SU-DHL-6 (cell line): ENCODE measurements at regions not wholly inside any gene's neighbourhood (a gene's known extent, or its start where the extent isn't known, plus 50 kb on each side); places are given as distances from the start of the nearest gene placed in this dataset.
A peak's percentile ranks its signal among the peaks of the same experiment; 100 is the strongest.

Experiments
- H2AFZ ChIP-seq: fragments of 200-600 bp; sonication (generic); 2 replicates; pipeline ENCODE4 v1.6.1; 2014; ENCODE audit warnings: low read depth, mild to moderate bottlenecking, moderate library complexity, mixed read lengths, antibody characterized with exemption, low read length; ENCODE audit not compliant: severe bottlenecking
- H3F3A ChIP-seq: fragments of 200-600 bp; shearing (Covaris generic); 2 replicates; pipeline ENCODE4 v1.6.0; 2016; ENCODE audit warnings: antibody characterized with exemption, mild to moderate bottlenecking; ENCODE audit not compliant: insufficient read depth
- H3K27ac ChIP-seq: fragments of 200-600 bp; sonication (generic); 2 replicates; pipeline ENCODE4 v1.5.1; 2016; ENCODE audit warnings: low read depth, mild to moderate bottlenecking, low read length, moderate library complexity, mixed read lengths
- H3K27me3 ChIP-seq: fragments of 200-600 bp; sonication (generic), shearing (Covaris generic); 2 replicates; pipeline ENCODE4 v1.6.0; 2014; ENCODE audit warnings: mild to moderate bottlenecking, low read length
- H3K36me3 ChIP-seq: fragments of 200-600 bp; sonication (generic); 2 replicates; pipeline ENCODE4 v1.6.1; 2014; ENCODE audit warnings: mild to moderate bottlenecking, low read length, mixed read lengths
- H3K4me2 ChIP-seq: fragments of 300-600, 200-600 bp; shearing (Covaris generic), sonication (generic); 2 replicates; pipeline ENCODE4 v1.6.0; 2014; ENCODE audit warnings: low read length, low read depth, mild to moderate bottlenecking; ENCODE audit not compliant: poor library complexity, severe bottlenecking
- H3K4me3 ChIP-seq: fragments of 200-600 bp; sonication (generic); 2 replicates; pipeline ENCODE4 v1.5.1; 2014; ENCODE audit warnings: antibody characterized with exemption, low read length, mild to moderate bottlenecking, mixed read lengths; ENCODE audit not compliant: insufficient read depth, poor library complexity, severe bottlenecking
- H3K79me2 ChIP-seq: fragments of 200-600 bp; sonication (generic); 2 replicates; pipeline ENCODE4 v1.6.1; 2014; ENCODE audit warnings: mild to moderate bottlenecking, low read length, moderate library complexity; ENCODE audit not compliant: insufficient read depth
- H3K9ac ChIP-seq: fragments of 200-600 bp; sonication (generic); 2 replicates; pipeline ENCODE4 v1.7.0; 2014; ENCODE audit warnings: mild to moderate bottlenecking, low read length
- H3K9me2 ChIP-seq: fragments of 200-600 bp; sonication (generic); replicated peaks from 2 replicates; pipeline ENCODE4 v1.6.1; 2014; ENCODE audit warnings: low read length; ENCODE audit not compliant: insufficient read depth
- H3K9me3 ChIP-seq: fragments of 200-600 bp; sonication (generic); 2 replicates; pipeline ENCODE4 v1.6.1; 2014; ENCODE audit warnings: low read length, mixed read lengths; ENCODE audit not compliant: insufficient read depth
- H4K20me1 ChIP-seq: fragments of 200-600 bp; sonication (generic); 2 replicates; pipeline ENCODE4 v1.6.1; 2014; ENCODE audit warnings: low read depth, mild to moderate bottlenecking, antibody characterized with exemption, low read length, moderate library complexity, mixed read lengths
- CTCF ChIP-seq: fragments of 200-600 bp; sonication (generic); IDR thresholded peaks from one replicate; pipeline ENCODE4 v1.5.1; 2017; ENCODE audit warnings: antibody characterized with exemption, mild to moderate bottlenecking, low read length, moderate library complexity; ENCODE audit not compliant: insufficient read depth, poor library complexity, severe bottlenecking
- EZH2phosphoT487 ChIP-seq: fragments of 200-600 bp; sonication (generic), shearing (Covaris generic); conservative IDR thresholded peaks from 2 replicates; pipeline ENCODE4 v1.6.1; 2018; ENCODE audit warnings: mild to moderate bottlenecking, antibody characterized with exemption, low read length, moderate library complexity, mixed read lengths

DNA sequence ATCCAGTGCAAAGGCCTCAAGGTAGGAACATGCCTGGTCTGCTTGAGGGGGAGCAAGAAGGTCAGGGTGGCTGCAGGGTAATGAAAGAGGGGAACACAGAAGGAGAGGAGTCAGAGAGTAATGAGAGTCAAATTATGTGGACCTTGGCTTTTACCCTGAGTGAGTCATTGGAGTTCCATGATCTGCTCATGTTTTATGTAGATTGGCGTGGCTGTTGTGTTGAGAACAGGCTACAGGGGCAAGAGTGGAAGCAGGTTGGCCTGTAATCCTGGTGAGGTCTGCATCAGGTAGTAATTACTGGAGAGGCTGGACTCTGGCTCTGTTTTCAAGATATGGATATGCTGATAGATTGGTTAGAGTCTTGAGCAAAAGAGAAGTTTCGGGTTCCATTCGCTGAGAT lies 177.7 kb upstream of the NR3C1 start:
- H3K27ac ChIP-seq = no peak overlapping the region
- no peaks in the 10 kb centered on the region for H4K20me1 ChIP-seq
- no peaks in the 10 kb centered on the region for H3K79me2 ChIP-seq
- H2AFZ ChIP-seq = no peak overlapping the region
- H3K9ac ChIP-seq = no peak overlapping the region
- H3K9me3 ChIP-seq = no peaks in the 10 kb centered on the region
- H3K36me3 ChIP-seq = no peaks in the 10 kb centered on the region
- H3F3A ChIP-seq = peaks cover 12% of the 10 kb centered on the region; the same call in 1 of the 2 replicates
- TF ChIP-seq EZH2phosphoT487 = no peak
- TF ChIP-seq CTCF = no peak
- H3K4me3 ChIP-seq = no peak overlapping the region
- no peaks in the 10 kb centered on the region for H3K9me2 ChIP-seq
- no peak overlapping the region for H3K4me2 ChIP-seq
- H3K27me3 ChIP-seq = no peaks in the 10 kb centered on the region

DNA sequence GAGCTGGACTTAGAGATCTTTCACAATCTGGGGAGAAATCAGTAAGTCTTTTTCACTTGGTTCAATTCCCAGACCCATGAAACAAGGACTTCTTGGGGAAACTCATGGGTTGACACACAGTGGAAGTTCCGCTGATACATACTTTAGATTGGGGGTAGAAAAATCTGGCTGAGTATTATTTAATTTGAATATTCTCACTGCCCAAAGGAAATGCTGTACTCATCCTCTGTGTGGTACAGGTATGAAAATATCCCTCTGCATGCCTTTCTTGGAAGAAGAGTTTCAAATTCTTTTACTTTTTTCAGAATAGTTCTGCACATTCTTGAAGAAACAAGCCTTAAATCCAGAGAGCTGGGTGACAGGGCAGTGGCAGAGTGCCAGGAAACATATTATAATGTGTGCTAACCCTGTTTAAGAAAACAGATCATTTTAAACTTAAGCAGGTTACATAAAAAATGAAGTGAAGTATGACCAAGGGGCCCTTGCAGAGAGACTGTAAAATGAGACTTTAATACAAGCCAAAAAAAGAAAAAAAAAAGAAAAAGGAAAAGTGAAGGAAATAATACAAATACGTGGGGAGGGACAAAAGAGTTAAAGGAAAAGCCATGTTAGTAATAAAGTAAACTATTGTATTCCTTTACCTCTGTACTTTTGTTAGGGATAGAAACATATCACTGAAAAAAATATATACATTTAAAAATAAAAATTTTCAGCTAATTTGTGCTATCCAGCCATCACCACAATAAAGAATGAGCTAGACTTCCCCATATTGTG lies 173.4 kb upstream of the NR3C1 start:
- H3K4me2 ChIP-seq = peak overlapping the region; percentile 30
- peak overlapping the region; percentile 28 for H3K27ac ChIP-seq
- TF ChIP-seq CTCF (no peak), EZH2phosphoT487 (no peak)

GRCh38 chr5:143575286-143575685 lies 171.8 kb upstream of the NR3C1 start:
- H3K9me3 ChIP-seq = no peaks in the 10 kb centered on the region
- no peak for TF ChIP-seq CTCF
- no peak overlapping the region for H2AFZ ChIP-seq
- no peaks in the 10 kb centered on the region for H3K36me3 ChIP-seq
- H4K20me1 ChIP-seq = no peaks in the 10 kb centered on the region
- H3K27me3 ChIP-seq = no peaks in the 10 kb centered on the region
- H3F3A ChIP-seq = no peaks in the 10 kb centered on the region
- no peak overlapping the region for H3K4me2 ChIP-seq
- no peak overlapping the region for H3K4me3 ChIP-seq
- H3K79me2 ChIP-seq = no peaks in the 10 kb centered on the region
- H3K27ac ChIP-seq = no peak overlapping the region
- H3K9ac ChIP-seq = no peak overlapping the region
- no peaks in the 10 kb centered on the region for H3K9me2 ChIP-seq

More for the DNA sequence above, 173.4 kb upstream of the NR3C1 start:
- no peaks in the 10 kb centered on the region for H3K36me3 ChIP-seq
- H2AFZ ChIP-seq = peak overlapping the region; percentile 72
- H3K9ac ChIP-seq = peak overlapping the region; percentile 3; the same call in 1 of the 2 replicates
- no peaks in the 10 kb centered on the region for H3K9me3 ChIP-seq
- H3K4me3 ChIP-seq = no peak overlapping the region
- no peaks in the 10 kb centered on the region for H3K9me2 ChIP-seq
- no peaks in the 10 kb centered on the region for H3F3A ChIP-seq
- no peaks in the 10 kb centered on the region for H4K20me1 ChIP-seq
- no peaks in the 10 kb centered on the region for H3K79me2 ChIP-seq
- no peaks in the 10 kb centered on the region for H3K27me3 ChIP-seq
